GM12878 (cell line): ENCODE measurements at regions not wholly inside any gene's neighbourhood (a gene's known extent, or its start where the extent isn't known, plus 50 kb on each side); places are given as distances from the start of the nearest gene placed in this dataset.

ENCODE experiments used
- ATAC-seq: fragments of 200-7000 bp; cut with Tn5 transposase; 3 replicates; pipeline ENCODE4 v1.9.1; 2020; ENCODE audit warnings: mild to moderate bottlenecking, moderate library complexity
- BruUV-seq: library from RNA; stranded (reverse); fragments of 400-500 nt; replicated peaks from 2 replicates; lab custom pipeline; 2021; lab: Mats Ljungman, UMichigan
- CTCF ChIA-PET: fragments of 300-600 bp; sonication (Branson Sonifier 250); formaldehyde crosslinking; extraction: SDS; loops from one replicate; lab custom pipeline; 2021; ENCODE audit warnings: inconsistent platforms; lab: Yijun Ruan, JAX
- POLR2A ChIA-PET: fragments of 350-600 bp; formaldehyde crosslinking; extraction: SDS; loops from one replicate; lab custom pipeline; 2021; ENCODE audit warnings: inconsistent platforms; lab: Charles Lee
- RAD21 ChIA-PET: fragments of 300-600 bp; sonication (Branson Sonifier 250); formaldehyde crosslinking; loops from one replicate; lab custom pipeline; 2023; ENCODE audit warnings: antibody characterized with exemption; ENCODE audit not compliant: unreplicated experiment; lab: Charles Lee
- SMC1A ChIA-PET: fragments of 300-600 bp; sonication (Branson Sonifier 250); formaldehyde crosslinking; loops from one replicate; lab custom pipeline; 2023; ENCODE audit not compliant: unreplicated experiment, uncharacterized antibody; lab: Charles Lee
- DNase-seq: peaks from one replicate; pipeline ENCODE4 v3.0.0-alpha.2; 2011; ENCODE audit warnings: low read depth, low spot score
- FAIRE-seq: peaks from 3 replicates; lab custom pipeline; 2011; peaks lifted over from hg19 to GRCh38; lab: Jason Lieb, UNC
- H2AFZ ChIP-seq: 2 replicates; pipeline ENCODE4 v1.6.0; 2011; ENCODE audit warnings: low read depth, low read length, control low read depth; ENCODE audit not compliant: control insufficient read depth
- H3K27ac ChIP-seq: 2 replicates; pipeline ENCODE4 v1.5.1; 2011; ENCODE audit warnings: control low read depth; ENCODE audit not compliant: control insufficient read depth, insufficient read depth
- H3K27me3 ChIP-seq, 2 experiments: replicated peaks in 1 of 2; 2 replicates each; pipeline versions ENCODE4 v1.6.0 to v1.6.1; 2011; ENCODE audit warnings: low read length in 1 of 2; ENCODE audit not compliant: control insufficient read depth in 2 of 2, insufficient read depth in 2 of 2
- H3K36me3 ChIP-seq, 2 experiments: 2 replicates each; pipeline ENCODE4 v1.5.1; 2011; ENCODE audit warnings: low read length in 1 of 2; ENCODE audit not compliant: control insufficient read depth in 2 of 2, insufficient read depth in 2 of 2
- H3K4me1 ChIP-seq: 2 replicates; pipeline ENCODE4 v1.6.1; 2011; ENCODE audit warnings: mild to moderate bottlenecking, low read length, moderate library complexity, mixed read lengths; ENCODE audit not compliant: control insufficient read depth, insufficient read depth
- H3K4me2 ChIP-seq: 2 replicates; pipeline ENCODE4 v1.6.0; 2011; ENCODE audit warnings: control low read depth; ENCODE audit not compliant: control insufficient read depth, insufficient read depth
- H3K4me3 ChIP-seq: fragments of 200-600 bp; sonication (generic); 2 replicates; pipeline ENCODE4 v1.5.1; 2016
- H3K79me2 ChIP-seq: 2 replicates; pipeline ENCODE4 v1.6.0; 2011; ENCODE audit warnings: low read length; ENCODE audit not compliant: control insufficient read depth, insufficient read depth
- H3K9ac ChIP-seq: 2 replicates; pipeline ENCODE4 v1.8.0; 2011; ENCODE audit warnings: low read length, control low read depth, mixed read lengths; ENCODE audit not compliant: control insufficient read depth, insufficient read depth
- H3K9me3 ChIP-seq: replicated peaks from 3 replicates; pipeline ENCODE4 v1.5.1; 2011; ENCODE audit warnings: mild to moderate bottlenecking, low read length; ENCODE audit not compliant: control insufficient read depth, insufficient read depth
- H4K20me1 ChIP-seq: 2 replicates; pipeline ENCODE4 v1.6.0; 2011; ENCODE audit not compliant: control insufficient read depth, insufficient read depth
- BCL11A ChIP-seq: IDR thresholded peaks from 2 replicates; pipeline ENCODE4 v1.6.1; 2011; ENCODE audit warnings: low read depth, low read length
- BCLAF1 ChIP-seq: fragments of 450-650 bp; IDR thresholded peaks from 2 replicates; pipeline ENCODE4 v1.6.1; 2017; ENCODE audit warnings: antibody characterized with exemption, mild to moderate bottlenecking, moderate library complexity
- E4F1 ChIP-seq: fragments of 450-650 bp; IDR thresholded peaks from 2 replicates; pipeline ENCODE4 v1.6.1; 2018; ENCODE audit warnings: borderline replicate concordance, mild to moderate bottlenecking; ENCODE audit not compliant: partially characterized antibody
- FOXM1 ChIP-seq: IDR thresholded peaks from 2 replicates; pipeline ENCODE4 v1.6.1; 2012; ENCODE audit warnings: low read depth, mild to moderate bottlenecking, inconsistent platforms, low read length, moderate library complexity
- JUND ChIP-seq: IDR thresholded peaks from 2 replicates; pipeline ENCODE4 v1.6.1; 2012; ENCODE audit warnings: low read depth, mild to moderate bottlenecking, low read length, improper control_type of control experiment, moderate library complexity
- KDM1A ChIP-seq: fragments of 200-600 bp; sonication (generic); IDR thresholded peaks from 2 replicates; pipeline ENCODE4 v1.6.1; 2016; ENCODE audit warnings: borderline replicate concordance
- PML ChIP-seq: IDR thresholded peaks from 2 replicates; pipeline ENCODE4 v1.6.1; 2012; ENCODE audit warnings: low read length, inconsistent platforms
- POLR2A ChIP-seq: IDR thresholded peaks from 2 replicates; pipeline ENCODE4 v1.6.1; 2011; ENCODE audit warnings: low read depth, mild to moderate bottlenecking, low read length
- RAD51 ChIP-seq: fragments of 450-650 bp; IDR thresholded peaks from 2 replicates; pipeline ENCODE4 v1.6.1; 2016; ENCODE audit warnings: moderate library complexity, mild to moderate bottlenecking, inconsistent platforms
- SIN3A ChIP-seq: IDR thresholded peaks from 2 replicates; pipeline ENCODE4 v1.6.1; 2012; ENCODE audit warnings: low read depth, low read length, improper control_type of control experiment
- SMARCA5 ChIP-seq: fragments of 450-650 bp; IDR thresholded peaks from 2 replicates; pipeline ENCODE4 v1.6.1; 2017; ENCODE audit warnings: mild to moderate bottlenecking
- SMC3 ChIP-seq: IDR thresholded peaks from 2 replicates; pipeline ENCODE4 v1.6.1; 2011; ENCODE audit warnings: low read length, improper control_type of control experiment, borderline replicate concordance
- STAT1 ChIP-seq: fragments of 450-650 bp; conservative IDR thresholded peaks from 2 replicates; pipeline ENCODE4 v1.6.1; 2014; ENCODE audit warnings: antibody characterized with exemption, mild to moderate bottlenecking
- USF2 ChIP-seq: IDR thresholded peaks from 2 replicates; pipeline ENCODE4 v1.6.1; 2011; ENCODE audit warnings: low read depth, low read length, improper control_type of control experiment, borderline replicate concordance
- WRNIP1 ChIP-seq: IDR thresholded peaks from 2 replicates; pipeline ENCODE4 v1.6.1; 2011; ENCODE audit warnings: low read depth, low read length, improper control_type of control experiment, borderline replicate concordance
- YY1 ChIP-seq: IDR thresholded peaks from 2 replicates; pipeline ENCODE4 v1.6.1; 2011; ENCODE audit warnings: low read depth, mild to moderate bottlenecking, low read length
- ZZZ3 ChIP-seq: IDR thresholded peaks from 2 replicates; pipeline ENCODE4 v1.6.1; 2011; ENCODE audit warnings: low read depth; ENCODE audit not compliant: control insufficient read depth, insufficient read length
- WGBS: methylation state at CpG from one replicate; pipeline ENCODE4 v1.1.6; 2016; ENCODE audit warnings: low lambda C conversion rate; ENCODE audit not compliant: insufficient replicate concordance, insufficient coverage; ENCODE audit errors: missing lambda C conversion rate; 5-methylcytosine and 5-hydroxymethylcytosine counted together
- in situ Hi-C: fragments of 300-500 bp; cut with MboI; formaldehyde crosslinking; loops from 9 replicates; pipeline ENCODE4 v1.14.3; 2018; ENCODE audit warnings: mixed read lengths
- intact Hi-C: fragments of 100-400 bp; cut with micrococcal nuclease; formaldehyde crosslinking; loops from one replicate; pipeline ENCODE4 v1.14.2; 2022; ENCODE audit not compliant: unreplicated experiment

GRCh38 chr20:53752583-53752970 is 158.9 kb upstream of the ZNF217 start:
- intact Hi-C loops: loop anchor here (5.0 kb wide), 5 partner anchors 45 to 175 kb away; no protein-coding TSS in a partner anchor
- ATAC-seq (no peak), DNase-seq (no peak), FAIRE-seq (no peak)
- Histone ChIP-seq H4K20me1 (no peaks in the 10 kb centered on the region), H3K79me2 (no peaks in the 10 kb centered on the region), H3K9ac (peak overlapping the region; percentile 64; the same call in 1 of the 2 replicates), H3K27ac (peak overlapping the region; percentile 99), H3K4me2 (no peak overlapping the region), H3K36me3 (no peaks in the 10 kb centered on the region), H2AFZ (peak overlapping the region; percentile 31; the same call in 1 of the 2 replicates), H3K4me3 (no peak overlapping the region), H3K9me3 (no peaks in the 10 kb centered on the region), H3K4me1 (peaks cover 64% of the 10 kb centered on the region), H3K27me3 (no peaks in the 10 kb centered on the region)
- CTCF ChIA-PET: interaction anchor here (0.7 to 1.4 kb wide), 7 partner anchors 14 to 188 kb away, joined by 3 to 7 read pairs (median 3); no protein-coding TSS in a partner anchor
- POLR2A ChIA-PET: interaction anchor here (0.6 to 2.4 kb wide), 6 partner anchors 16 to 119 kb away, joined by 3 to 10 read pairs (median 3); no protein-coding TSS in a partner anchor
- SMC1A ChIA-PET: interaction anchor here (0.5 to 12.5 kb wide), 28 partner anchors 13 to 187 kb away, joined by 3 to 290 read pairs (median 8); no protein-coding TSS in a partner anchor
- in situ Hi-C loops: no loop called here
- no TSS peak for BruUV-seq
- RAD21 ChIA-PET: interaction anchor here (0.6 to 5.6 kb wide), 12 partner anchors 13 to 163 kb away, joined by 3 to 41 read pairs (median 17); no protein-coding TSS in a partner anchor
- WGBS: 97% methylated on average over 3 of the region's 3 CpGs
- TF ChIP-seq SMC3 (no peak), STAT1 (no peak), JUND (no peak), YY1 (no peak), WRNIP1 (no peak), E4F1 (no peak), BCL11A (no peak), BCLAF1 (no peak), PML (no peak), RAD51 (no peak), USF2 (no peak), ZZZ3 (no peak), POLR2A (no peak), SIN3A (no peak), KDM1A (no peak), FOXM1 (no peak), SMARCA5 (no peak)
